ENCODE measurements at regions not wholly inside any gene's neighbourhood (a gene's known extent, or its start where the extent isn't known, plus 50 kb on each side); places are given as distances from the start of the nearest gene placed in this dataset.

- TF ChIP-seq, protein P1, sequence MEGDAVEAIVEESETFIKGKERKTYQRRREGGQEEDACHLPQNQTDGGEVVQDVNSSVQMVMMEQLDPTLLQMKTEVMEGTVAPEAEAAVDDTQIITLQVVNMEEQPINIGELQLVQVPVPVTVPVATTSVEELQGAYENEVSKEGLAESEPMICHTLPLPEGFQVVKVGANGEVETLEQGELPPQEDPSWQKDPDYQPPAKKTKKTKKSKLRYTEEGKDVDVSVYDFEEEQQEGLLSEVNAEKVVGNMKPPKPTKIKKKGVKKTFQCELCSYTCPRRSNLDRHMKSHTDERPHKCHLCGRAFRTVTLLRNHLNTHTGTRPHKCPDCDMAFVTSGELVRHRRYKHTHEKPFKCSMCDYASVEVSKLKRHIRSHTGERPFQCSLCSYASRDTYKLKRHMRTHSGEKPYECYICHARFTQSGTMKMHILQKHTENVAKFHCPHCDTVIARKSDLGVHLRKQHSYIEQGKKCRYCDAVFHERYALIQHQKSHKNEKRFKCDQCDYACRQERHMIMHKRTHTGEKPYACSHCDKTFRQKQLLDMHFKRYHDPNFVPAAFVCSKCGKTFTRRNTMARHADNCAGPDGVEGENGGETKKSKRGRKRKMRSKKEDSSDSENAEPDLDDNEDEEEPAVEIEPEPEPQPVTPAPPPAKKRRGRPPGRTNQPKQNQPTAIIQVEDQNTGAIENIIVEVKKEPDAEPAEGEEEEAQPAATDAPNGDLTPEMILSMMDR (conservative IDR thresholded peaks at IDR 0.05; ENCODE audit: low read depth, low read length), result no peak
- TF ChIP-seq EZH2 (IDR thresholded peaks at IDR 0.05; ENCODE audit: low read length, unreplicated experiment), result no peak
Observed at GRCh38 chr6:137800762-137801161, 66.3 kb upstream of the TNFAIP3 start.

All from PC-3 (cell line).